Keratinocyte (primary cell): ENCODE measurements at regions not wholly inside any gene's neighbourhood (a gene's known extent, or its start where the extent isn't known, plus 50 kb on each side); places are given as distances from the start of the nearest gene placed in this dataset.

Experiments
- EZH2 ChIP-seq: IDR thresholded peaks from one replicate; pipeline ENCODE4 v1.6.1; 2012; ENCODE audit warnings: inconsistent platforms, mild to moderate bottlenecking, low read length, moderate library complexity
- TF ChIP-seq, protein P1 (sequence below), 3 experiments: IDR thresholded peaks in 1 of 3; conservative IDR thresholded peaks in 1 of 3; optimal IDR thresholded peaks in 1 of 3; 2 replicates in 2 of 3; 3 replicates in 1 of 3; pipeline versions ENCODE3 to v1.5.1; 2011; ENCODE audit warnings: low read length in 3 of 3, mild to moderate bottlenecking in 3 of 3, moderate library complexity in 2 of 3, control low read depth in 1 of 3, inconsistent platforms in 1 of 3; ENCODE audit not compliant: insufficient read depth in 2 of 3; ENCODE audit errors: extremely low read depth in 1 of 3

DNA sequence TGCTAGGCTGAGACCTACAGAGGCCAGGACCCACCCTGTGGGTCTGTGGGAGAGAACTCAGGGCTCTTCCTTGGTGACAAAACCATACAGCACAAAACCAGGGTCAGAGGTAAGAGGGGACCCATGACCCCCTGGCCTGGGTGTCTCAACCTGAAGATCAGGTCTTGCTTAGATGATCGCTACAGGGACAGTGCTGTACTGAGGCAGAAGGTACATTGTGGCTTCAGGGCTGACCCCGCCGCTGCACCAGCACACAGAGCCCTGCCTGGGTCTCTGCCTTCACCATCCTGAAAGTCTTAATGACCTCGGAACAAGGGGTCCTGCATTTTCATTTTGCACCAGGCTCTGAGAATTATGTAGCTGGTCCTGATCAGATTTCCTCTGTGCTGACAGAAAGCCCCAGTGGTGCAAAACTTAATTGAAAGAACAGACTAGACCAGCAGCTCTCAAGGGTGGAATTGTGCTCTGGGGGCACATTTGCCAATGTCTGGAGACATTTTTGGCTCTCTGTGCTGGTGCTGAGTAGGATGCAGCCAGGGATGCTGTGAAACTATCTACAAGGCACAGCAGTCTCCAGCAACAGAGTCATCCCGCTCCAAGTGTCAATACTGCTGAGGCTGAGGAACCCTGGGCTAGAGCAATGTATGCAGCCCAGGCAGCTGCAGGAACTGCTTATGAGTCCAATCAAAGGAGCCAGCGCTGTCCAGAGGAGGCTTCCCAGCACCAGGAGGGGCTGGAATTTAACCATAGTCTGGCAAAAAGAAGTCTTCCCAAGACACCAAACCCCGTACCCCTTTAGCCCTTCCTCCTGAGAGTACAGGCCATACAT lies 254.9 kb downstream of the ERMARD start:
- TF ChIP-seq, protein P1, sequence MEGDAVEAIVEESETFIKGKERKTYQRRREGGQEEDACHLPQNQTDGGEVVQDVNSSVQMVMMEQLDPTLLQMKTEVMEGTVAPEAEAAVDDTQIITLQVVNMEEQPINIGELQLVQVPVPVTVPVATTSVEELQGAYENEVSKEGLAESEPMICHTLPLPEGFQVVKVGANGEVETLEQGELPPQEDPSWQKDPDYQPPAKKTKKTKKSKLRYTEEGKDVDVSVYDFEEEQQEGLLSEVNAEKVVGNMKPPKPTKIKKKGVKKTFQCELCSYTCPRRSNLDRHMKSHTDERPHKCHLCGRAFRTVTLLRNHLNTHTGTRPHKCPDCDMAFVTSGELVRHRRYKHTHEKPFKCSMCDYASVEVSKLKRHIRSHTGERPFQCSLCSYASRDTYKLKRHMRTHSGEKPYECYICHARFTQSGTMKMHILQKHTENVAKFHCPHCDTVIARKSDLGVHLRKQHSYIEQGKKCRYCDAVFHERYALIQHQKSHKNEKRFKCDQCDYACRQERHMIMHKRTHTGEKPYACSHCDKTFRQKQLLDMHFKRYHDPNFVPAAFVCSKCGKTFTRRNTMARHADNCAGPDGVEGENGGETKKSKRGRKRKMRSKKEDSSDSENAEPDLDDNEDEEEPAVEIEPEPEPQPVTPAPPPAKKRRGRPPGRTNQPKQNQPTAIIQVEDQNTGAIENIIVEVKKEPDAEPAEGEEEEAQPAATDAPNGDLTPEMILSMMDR (optimal IDR thresholded peaks at IDR 0.05 in 1 of 3, IDR thresholded peaks at IDR 0.05 in 1 of 3, conservative IDR thresholded peaks at IDR 0.05 in 1 of 3; ENCODE audit: extremely low read depth in 1 of 3, insufficient read depth in 2 of 3, low read length in 3 of 3): no peak
- no peak for TF ChIP-seq EZH2
